ENCODE measurements at regions not wholly inside any gene's neighbourhood (a gene's known extent, or its start where the extent isn't known, plus 50 kb on each side); places are given as distances from the start of the nearest gene placed in this dataset.

DNA sequence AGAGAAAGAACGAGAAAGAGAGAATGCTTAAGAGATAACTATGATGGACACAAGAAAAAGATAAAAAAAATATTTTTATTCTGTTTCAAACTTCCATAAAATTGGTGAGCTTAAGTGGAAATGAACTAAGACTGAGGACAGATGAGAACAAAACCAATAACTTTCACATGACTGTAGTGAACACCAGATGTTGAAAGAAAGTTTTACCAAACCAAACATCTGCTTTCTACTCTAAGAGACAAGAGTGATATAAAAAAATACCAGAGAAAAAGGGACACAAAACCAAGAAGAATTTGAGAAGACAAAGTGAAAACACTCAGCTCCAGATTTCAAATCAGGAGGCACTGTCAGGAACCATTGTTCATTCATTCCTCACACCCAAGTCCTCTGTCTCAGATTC lies 147.9 kb downstream of the IMPG2 start:
- no peak for DNase-seq (ENCODE audit: low spot score)

GRCh38 chr3:101171681-101172191 lies 148.6 kb downstream of the IMPG2 start:
- no peak for DNase-seq (ENCODE audit: low spot score)

GRCh38 chr3:101170806-101171558 lies 149.4 kb downstream of the IMPG2 start:
- DNase-seq (ENCODE audit: low spot score): no peak

GRCh38 chr3:101170062-101170771 lies 150.2 kb downstream of the IMPG2 start:
- no peak for DNase-seq (ENCODE audit: low spot score)

- no peak for DNase-seq (ENCODE audit: low spot score)
These were observed 150.9 kb downstream of the IMPG2 start for GRCh38 chr3:101169516-101169915.

- no peak for DNase-seq (ENCODE audit: low spot score)
These were observed 153.0 kb downstream of the IMPG2 start for GRCh38 chr3:101167376-101167775.

GRCh38 chr3:101166150-101166549 lies 154.2 kb downstream of the IMPG2 start:
- no peak for DNase-seq (ENCODE audit: low spot score)

- no peak for DNase-seq (ENCODE audit: low spot score)
These were observed 156.8 kb downstream of the IMPG2 start for GRCh38 chr3:101163554-101163953.

- no peak for DNase-seq (ENCODE audit: low spot score)
These were observed 160.9 kb downstream of the IMPG2 start for GRCh38 chr3:101159478-101159877.

GRCh38 chr3:101158374-101158773 lies 162.0 kb downstream of the IMPG2 start:
- no peak for DNase-seq (ENCODE audit: low spot score)

DNA sequence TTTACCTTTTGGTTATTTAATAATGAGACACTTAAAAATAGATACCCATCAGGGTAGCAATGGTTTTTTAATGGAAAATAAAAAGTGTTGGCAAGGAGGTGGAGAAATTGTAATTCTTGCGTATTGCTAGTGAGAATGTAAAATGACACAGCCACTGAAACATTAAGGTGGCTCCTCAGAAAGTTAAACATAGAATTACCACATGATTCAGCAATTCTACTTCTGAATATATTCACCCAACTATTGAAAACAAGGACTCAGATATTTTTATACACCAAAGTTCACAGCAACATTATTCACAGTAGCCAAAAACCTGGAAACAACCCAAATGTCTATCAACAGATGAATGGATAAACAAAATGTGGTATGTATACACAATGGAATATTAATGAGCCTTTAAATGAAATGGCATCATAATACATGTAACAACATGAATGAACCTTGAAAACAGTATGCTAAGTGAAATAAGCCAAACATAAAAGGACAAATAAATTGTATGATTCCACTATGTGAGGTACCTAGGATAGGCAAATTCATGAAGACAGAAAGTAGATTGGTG lies 163.5 kb downstream of the IMPG2 start:
- DNase-seq (ENCODE audit: low spot score): no peak

GRCh38 chr3:101155825-101156224 lies 162.6 kb upstream of the ABI3BP start:
- DNase-seq (ENCODE audit: low spot score): no peak

DNA sequence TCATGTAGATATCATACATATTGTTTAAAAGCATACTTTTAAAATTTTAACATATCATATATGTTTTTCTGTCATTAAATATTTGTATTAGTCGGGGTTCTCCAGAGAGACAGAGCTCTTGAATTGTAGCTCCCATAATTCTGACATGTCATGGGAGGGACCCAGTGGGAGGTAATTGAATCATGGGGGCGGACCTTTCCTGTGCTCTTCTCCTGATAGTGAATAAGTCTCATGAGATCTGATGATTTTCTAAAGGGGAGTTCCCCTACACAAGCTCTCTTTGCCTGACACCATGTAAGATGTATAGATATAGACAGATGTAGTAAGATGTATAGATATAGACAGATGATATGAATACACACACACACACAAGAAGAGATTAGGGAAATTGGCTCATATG lies 161.2 kb upstream of the ABI3BP start:
- no peak for DNase-seq (ENCODE audit: low spot score)

GRCh38 chr3:101151286-101151913 lies 158.2 kb upstream of the ABI3BP start:
- no peak for DNase-seq (ENCODE audit: low spot score)

- no peak for DNase-seq (ENCODE audit: low spot score)
These were observed 157.3 kb upstream of the ABI3BP start for GRCh38 chr3:101150504-101150903.

- no peak for DNase-seq (ENCODE audit: low spot score)
These were observed 156.5 kb upstream of the ABI3BP start for GRCh38 chr3:101149707-101150106.

DNA sequence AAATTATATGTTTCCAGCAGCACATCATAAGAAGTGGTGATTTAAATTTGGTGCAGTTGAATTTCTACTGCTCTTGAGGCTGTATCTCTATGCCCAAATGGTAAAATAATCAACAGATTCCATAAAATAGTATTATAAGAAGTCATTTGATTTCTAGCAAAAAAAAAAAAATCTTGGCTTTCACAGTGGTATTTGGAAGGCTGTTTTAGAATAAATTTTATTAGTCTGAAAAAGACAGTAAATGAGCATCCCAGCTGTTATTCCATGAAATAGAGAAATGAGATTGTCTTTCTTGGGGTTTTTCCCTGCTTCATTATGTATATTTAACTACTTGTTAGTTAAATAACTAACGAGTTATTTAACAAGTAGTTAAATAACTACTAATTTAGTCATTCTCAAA lies 156.0 kb upstream of the ABI3BP start:
- DNase-seq (ENCODE audit: low spot score): no peak

DNA sequence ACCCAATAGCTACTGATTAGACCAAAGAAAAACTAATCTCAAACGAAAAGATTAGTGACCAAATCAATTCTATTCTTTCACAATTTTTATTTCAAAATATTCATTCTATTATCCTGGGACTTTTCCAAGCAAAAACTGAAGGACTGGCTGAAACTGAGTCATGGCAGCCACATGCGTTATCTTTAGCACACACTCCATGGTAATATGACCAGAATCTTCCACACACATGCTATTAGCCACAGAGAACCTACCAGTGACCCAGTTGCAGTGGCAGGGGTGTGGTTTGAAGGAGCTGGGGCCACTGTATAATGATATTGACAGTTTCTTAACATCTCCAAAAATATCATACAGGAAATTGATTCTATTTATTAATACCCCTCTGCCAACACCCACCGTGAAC lies 154.8 kb upstream of the ABI3BP start:
- no peak for DNase-seq (ENCODE audit: low spot score)

GRCh38 chr3:101146946-101147345 lies 153.7 kb upstream of the ABI3BP start:
- no peak for DNase-seq (ENCODE audit: low spot score)

DNA sequence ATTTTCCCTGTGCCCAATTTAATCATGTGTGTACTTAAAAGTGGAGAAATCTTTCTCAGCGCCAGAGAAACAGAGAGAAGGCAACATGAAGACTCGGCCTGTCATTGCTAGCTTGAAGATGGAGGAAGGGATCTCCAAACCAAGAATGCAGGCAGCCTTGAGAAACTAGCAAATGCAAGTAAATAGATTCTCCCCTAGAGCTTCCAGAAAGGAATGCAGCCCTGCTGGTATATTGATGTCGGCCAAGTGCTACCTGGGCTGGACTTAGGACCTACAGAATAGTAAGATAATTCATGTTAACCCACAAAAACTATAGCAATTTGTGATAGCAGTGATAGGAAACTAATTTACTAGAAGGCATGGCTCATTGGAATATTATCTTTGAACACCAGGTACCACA lies 150.9 kb upstream of the ABI3BP start:
- no peak for DNase-seq (ENCODE audit: low spot score)

- DNase-seq (ENCODE audit: low spot score): no peak
These were observed 149.8 kb upstream of the ABI3BP start for GRCh38 chr3:101143012-101143411.

- DNase-seq (ENCODE audit: low spot score): no peak
These were observed 148.9 kb upstream of the ABI3BP start for GRCh38 chr3:101142160-101142559.

DNA sequence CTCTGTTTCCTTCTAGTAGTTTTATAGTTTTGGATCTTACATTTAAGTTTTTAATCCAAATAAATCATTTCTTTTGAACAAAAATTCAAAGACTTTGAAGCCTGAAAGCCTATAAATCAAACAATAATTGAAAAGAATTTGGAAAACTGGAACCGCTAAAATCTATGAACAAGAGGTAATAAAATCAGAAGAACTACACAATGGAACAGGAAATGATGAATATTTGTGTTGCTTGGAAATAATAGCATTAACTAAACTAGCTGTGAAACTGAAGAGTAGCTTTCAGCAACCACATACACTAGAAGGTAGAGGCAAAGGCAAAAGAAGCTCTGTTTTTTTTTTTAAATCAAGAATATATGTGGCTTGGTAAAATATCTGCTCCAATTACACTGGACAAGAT lies 147.9 kb upstream of the ABI3BP start:
- no peak for DNase-seq (ENCODE audit: low spot score)

All from kidney tubule cell (primary cell).